ENCODE measurements at regions not wholly inside any gene's neighbourhood (a gene's known extent, or its start where the extent isn't known, plus 50 kb on each side); places are given as distances from the start of the nearest gene placed in this dataset.
A peak's percentile ranks its signal among the peaks of the same experiment; 100 is the strongest.

GRCh38 chr7:18216270-18216669 lies 188.6 kb upstream of the PRPS1L1 start:
- H3K4me3 ChIP-seq (ENCODE audit: low read depth, low read length): no peak overlapping the region
- DNase-seq (ENCODE audit: low read depth): no peak
- no peak for TF ChIP-seq CTCF (conservative IDR thresholded peaks at IDR 0.05; ENCODE audit: low read depth, low read length)

GRCh38 chr7:18221377-18222293 lies 194.0 kb upstream of the PRPS1L1 start:
- DNase-seq (ENCODE audit: low read depth): peak; percentile 52
- no peak for TF ChIP-seq CTCF (conservative IDR thresholded peaks at IDR 0.05; ENCODE audit: low read depth, low read length)
- H3K4me3 ChIP-seq (ENCODE audit: low read depth, low read length): no peak overlapping the region

GRCh38 chr7:18222636-18223035 lies 195.0 kb upstream of the PRPS1L1 start:
- DNase-seq (ENCODE audit: low read depth): no peak
- H3K4me3 ChIP-seq (ENCODE audit: low read depth, low read length): no peak overlapping the region
- TF ChIP-seq CTCF (conservative IDR thresholded peaks at IDR 0.05; ENCODE audit: low read depth, low read length): no peak

- DNase-seq (ENCODE audit: low read depth): no peak
- no peak for TF ChIP-seq CTCF (conservative IDR thresholded peaks at IDR 0.05; ENCODE audit: low read depth, low read length)
- no peak overlapping the region for H3K4me3 ChIP-seq (ENCODE audit: low read depth, low read length)
Observed at GRCh38 chr7:18224138-18224537, 196.5 kb upstream of the PRPS1L1 start.

- no peak overlapping the region for H3K4me3 ChIP-seq (ENCODE audit: low read depth, low read length)
- TF ChIP-seq CTCF (conservative IDR thresholded peaks at IDR 0.05; ENCODE audit: low read depth, low read length): no peak
- DNase-seq (ENCODE audit: low read depth): no peak
Observed at GRCh38 chr7:18225067-18225466, 197.4 kb upstream of the PRPS1L1 start.

- no peak for DNase-seq (ENCODE audit: low read depth)
- no peak overlapping the region for H3K4me3 ChIP-seq (ENCODE audit: low read depth, low read length)
- no peak for TF ChIP-seq CTCF (conservative IDR thresholded peaks at IDR 0.05; ENCODE audit: low read depth, low read length)
Observed at GRCh38 chr7:18226598-18226997, 199.0 kb upstream of the PRPS1L1 start.

GRCh38 chr7:18228686-18229085 lies 201.0 kb upstream of the PRPS1L1 start:
- no peak overlapping the region for H3K4me3 ChIP-seq (ENCODE audit: low read depth, low read length)
- TF ChIP-seq CTCF (conservative IDR thresholded peaks at IDR 0.05; ENCODE audit: low read depth, low read length): no peak
- no peak for DNase-seq (ENCODE audit: low read depth)
